Ascending aorta (tissue), 2 donors: ENCODE measurements at regions not wholly inside any gene's neighbourhood (a gene's known extent, or its start where the extent isn't known, plus 50 kb on each side); places are given as distances from the start of the nearest gene placed in this dataset.

Experiments used
- DNase-seq, 2 donors: peaks; one replicate each; pipeline ENCODE4 v3.0.0-alpha.2; 2019; ENCODE audit warnings: low spot score in 2 of 2
- H3K27ac ChIP-seq, 2 donors: fragments of 200-600 bp; sonication (generic); one replicate each; pipeline ENCODE4 v1.5.1; 2016 to 2017; ENCODE audit warnings: mild to moderate bottlenecking in 1 of 2
- H3K27me3 ChIP-seq: fragments of 200-600 bp; sonication (generic); one replicate; pipeline ENCODE4 v1.5.1; 2017
- H3K36me3 ChIP-seq, 2 donors: fragments of 200-600 bp; sonication (generic); one replicate each; pipeline ENCODE4 v1.5.1; 2016
- H3K4me1 ChIP-seq, 2 donors: fragments of 200-600 bp; sonication (generic); one replicate each; pipeline ENCODE4 v1.5.1; 2016 to 2017; ENCODE audit warnings: mild to moderate bottlenecking in 1 of 2
- H3K4me3 ChIP-seq, 2 donors: fragments of 200-600 bp; sonication (generic); one replicate each; pipeline ENCODE4 v1.5.1; 2016 to 2017; ENCODE audit warnings: mild to moderate bottlenecking in 1 of 2
- H3K9me3 ChIP-seq, 2 donors: fragments of 200-600 bp; sonication (generic); one replicate each; pipeline ENCODE4 v1.5.1; 2016
- CTCF ChIP-seq, 3 experiments: fragments of 200-600 bp in 2 of 3; fragments of 450-650 bp in 1 of 3; sonication (generic) in 2 of 3; IDR thresholded peaks; one replicate each; pipeline ENCODE4 v1.5.1; 2016 to 2019; ENCODE audit warnings: antibody characterized with exemption in 3 of 3, mild to moderate bottlenecking in 1 of 3, moderate library complexity in 1 of 3
- intact Hi-C: fragments of 100-400 bp; cut with DNase I; formaldehyde crosslinking; loops from one replicate; pipeline ENCODE4 v1.15.1; 2023

GRCh38 chr10:28930514-28931495, 253.5 kb downstream of the BAMBI start:
- H3K27ac ChIP-seq, result no peak overlapping the region
- no peaks in the 10 kb centered on the region for H3K9me3 ChIP-seq
- no peaks in the 10 kb centered on the region for H3K36me3 ChIP-seq
- intact Hi-C loops, result no loop called here
- H3K4me1 ChIP-seq, result no peaks in the 10 kb centered on the region
- H3K27me3 ChIP-seq, result no peaks in the 10 kb centered on the region
- TF ChIP-seq CTCF (IDR thresholded peaks at IDR 0.05), result no peak
- no peak for DNase-seq
- H3K4me3 ChIP-seq, result no peak overlapping the region

- Histone ChIP-seq H3K4me3 (no peak overlapping the region), H3K9me3 (no peaks in the 10 kb centered on the region), H3K27me3 (no peaks in the 10 kb centered on the region), H3K36me3 (no peaks in the 10 kb centered on the region), H3K4me1 (peaks cover 0 to 7% of the 10 kb centered on the region in 2 donors), H3K27ac (no peak overlapping the region)
- no peak for DNase-seq
- intact Hi-C loops, result no loop called here
- TF ChIP-seq CTCF (IDR thresholded peaks at IDR 0.05), result no peak
Observed at GRCh38 chr10:28935061-28935460, 257.7 kb downstream of the BAMBI start.

GRCh38 chr10:28937959-28938358, 260.6 kb downstream of the BAMBI start:
- no peaks in the 10 kb centered on the region for H3K27me3 ChIP-seq
- intact Hi-C loops, result loop anchor here (2.0 kb wide), 1 partner anchor 47 kb away; no protein-coding TSS in a partner anchor
- H3K4me1 ChIP-seq, result peaks cover 0 to 12% of the 10 kb centered on the region in 2 donors
- no peak for TF ChIP-seq CTCF (IDR thresholded peaks at IDR 0.05)
- DNase-seq, result no peak
- no peak overlapping the region for H3K27ac ChIP-seq
- no peaks in the 10 kb centered on the region for H3K9me3 ChIP-seq
- no peak overlapping the region for H3K4me3 ChIP-seq
- H3K36me3 ChIP-seq, result no peaks in the 10 kb centered on the region

- intact Hi-C loops, result loop anchor here (1.0 to 2.0 kb wide), 2 partner anchors 27 to 46 kb away; no protein-coding TSS in a partner anchor
- H3K27ac ChIP-seq, result no peak overlapping the region
- no peak for DNase-seq
- TF ChIP-seq CTCF (IDR thresholded peaks at IDR 0.05), result no peak
- peaks cover 0 to 12% of the 10 kb centered on the region in 2 donors for H3K4me1 ChIP-seq
- H3K9me3 ChIP-seq, result no peaks in the 10 kb centered on the region
- H3K27me3 ChIP-seq, result no peaks in the 10 kb centered on the region
- no peak overlapping the region for H3K4me3 ChIP-seq
- no peaks in the 10 kb centered on the region for H3K36me3 ChIP-seq
Observed at GRCh38 chr10:28938745-28939144, 261.4 kb downstream of the BAMBI start.

- H3K4me3 ChIP-seq, result peak overlapping the region in 1 of 2 donors; percentile 41
- intact Hi-C loops, result loop anchor here (1.0 to 2.0 kb wide), 2 partner anchors 28 to 45 kb away; no protein-coding TSS in a partner anchor
- no peaks in the 10 kb centered on the region for H3K27me3 ChIP-seq
- DNase-seq, result peak in 1 of 2 donors; percentile 90
- H3K4me1 ChIP-seq, result peaks cover 0 to 12% of the 10 kb centered on the region in 2 donors
- H3K9me3 ChIP-seq, result no peaks in the 10 kb centered on the region
- peak in 1 of 3 experiments; percentile 26 for TF ChIP-seq CTCF (IDR thresholded peaks at IDR 0.05)
- no peak overlapping the region for H3K27ac ChIP-seq
- H3K36me3 ChIP-seq, result no peaks in the 10 kb centered on the region
Observed at GRCh38 chr10:28939281-28940157, 262.2 kb downstream of the BAMBI start.
